Adrenal gland (tissue), 9 donors: ENCODE measurements at regions not wholly inside any gene's neighbourhood (a gene's known extent, or its start where the extent isn't known, plus 50 kb on each side); places are given as distances from the start of the nearest gene placed in this dataset.

ENCODE experiments used
- DNase-seq, 7 donors: peaks; one replicate each; pipeline ENCODE4 v3.0.0-alpha.2; 2019 to 2020
- H3K27ac ChIP-seq, 5 donors: fragments of 200-600 bp; sonication (generic) in 4 of 5; 1 replicate in 3 of 5; 2 replicates in 2 of 5; pipeline versions ENCODE4 v1.5.1 to v1.8.0; 2016 to 2020; ENCODE audit warnings: mild to moderate bottlenecking in 1 of 5
- H3K27me3 ChIP-seq: fragments of 200-600 bp; 2 replicates; pipeline ENCODE4 v1.8.0; 2021
- H3K36me3 ChIP-seq, 2 donors: fragments of 200-600 bp; replicated peaks in 1 of 2; 1 replicate in 1 of 2; 2 replicates in 1 of 2; pipeline versions ENCODE4 v1.5.1 to v1.8.0; 2018 to 2022
- H3K4me1 ChIP-seq, 2 donors: fragments of 200-600 bp; replicated peaks in 1 of 2; 1 replicate in 1 of 2; 2 replicates in 1 of 2; pipeline versions ENCODE4 v1.5.1 to v1.8.0; 2018 to 2021
- H3K4me3 ChIP-seq, 4 donors: fragments of 200-600 bp; sonication (generic) in 3 of 4; one replicate each; pipeline ENCODE4 v1.5.1; 2016 to 2018
- H3K9me3 ChIP-seq, 3 donors: fragments of 200-600 bp; sonication (generic) in 1 of 3; replicated peaks in 1 of 3; 1 replicate in 2 of 3; 2 replicates in 1 of 3; pipeline versions ENCODE4 v1.5.1 to v1.8.0; 2016 to 2021
- CTCF ChIP-seq, 6 experiments: fragments of 450-650 bp in 4 of 6; fragments of 200-600 bp in 2 of 6; sonication (generic) in 1 of 6; IDR thresholded peaks; 1 replicate in 5 of 6; 2 replicates in 1 of 6; pipeline versions ENCODE4 v1.5.1 to v1.8.0; 2016 to 2021; ENCODE audit warnings: antibody characterized with exemption in 6 of 6, mild to moderate bottlenecking in 2 of 6, moderate library complexity in 1 of 6
- POLR2A ChIP-seq, 2 donors: fragments of 450-650 bp; IDR thresholded peaks; one replicate each; pipeline ENCODE4 v1.6.1; 2017; ENCODE audit warnings: antibody characterized with exemption in 2 of 2, mild to moderate bottlenecking in 2 of 2, moderate library complexity in 1 of 2
- WGBS, 4 donors: extraction: QIAGEN DNeasy Blood & Tissue Kit in 2 of 4; methylation state at CpG; one replicate each; pipeline versions ENCODE4 v1.1.5 to v1.1.7; 2013 to 2017; 5-methylcytosine and 5-hydroxymethylcytosine counted together
- intact Hi-C, 2 donors: fragments of 100-400 bp; cut with DNase I; formaldehyde crosslinking; loops; one replicate each; pipeline versions ENCODE4 v1.14.1 to v1.15.0; 2022 to 2023
- donor health status: healthy with polysubstance abuse.
- donor health status: Bipolar disorder and iron deficiency.
- donor health status: DM: yes; HTN: yes; CAD: no.
- donor health status: DM: no; HTN: no; CAD: no.
- donor health status: DM: no; HTN: no; CAD: no.

GRCh38 chr1:4974981-4975685 lies 320.7 kb downstream of the AJAP1 start:
- no peaks in the 10 kb centered on the region for H3K9me3 ChIP-seq
- WGBS, 4 donors: 87 to 90% (median 90%) methylated on average over 11 to 12 of the region's 12 CpGs
- no peaks in the 10 kb centered on the region for H3K27me3 ChIP-seq
- H3K4me1 ChIP-seq: no peaks in the 10 kb centered on the region
- no peak overlapping the region for H3K4me3 ChIP-seq
- intact Hi-C loops: no loop called here
- DNase-seq: peak in 1 of 7 donors; percentile 11
- H3K27ac ChIP-seq: no peak overlapping the region
- TF ChIP-seq POLR2A (IDR thresholded peaks at IDR 0.05): no peak
- TF ChIP-seq CTCF (IDR thresholded peaks at IDR 0.05): no peak
- no peaks in the 10 kb centered on the region for H3K36me3 ChIP-seq

- Histone ChIP-seq H3K4me3 (no peak overlapping the region), H3K36me3 (no peaks in the 10 kb centered on the region), H3K27me3 (no peaks in the 10 kb centered on the region), H3K9me3 (no peaks in the 10 kb centered on the region), H3K27ac (no peak overlapping the region), H3K4me1 (no peaks in the 10 kb centered on the region)
- intact Hi-C loops: no loop called here
- no peak for TF ChIP-seq CTCF (IDR thresholded peaks at IDR 0.05)
- no peak for TF ChIP-seq POLR2A (IDR thresholded peaks at IDR 0.05)
- DNase-seq: peak in 1 of 7 donors; percentile 5
- 91 to 97% (median 96%) methylated on average over 10 of the region's 10 CpGs for WGBS, 4 donors
Measured at GRCh38 chr1:4973341-4973740, 318.9 kb downstream of the AJAP1 start.

- intact Hi-C loops: no loop called here
- 87 to 94% (median 90%) methylated on average over 11 to 12 of the region's 12 CpGs for whole genome bisulfite sequencing, 4 donors
Measured at GRCh38 chr1:4972761-4973320, 318.4 kb downstream of the AJAP1 start.

GRCh38 chr1:4971666-4972065 lies 317.3 kb downstream of the AJAP1 start:
- Histone ChIP-seq H3K9me3 (no peaks in the 10 kb centered on the region), H3K4me1 (no peaks in the 10 kb centered on the region), H3K27ac (no peak overlapping the region), H3K4me3 (no peak overlapping the region), H3K36me3 (no peaks in the 10 kb centered on the region), H3K27me3 (no peaks in the 10 kb centered on the region)
- intact Hi-C loops: no loop called here
- TF ChIP-seq POLR2A (IDR thresholded peaks at IDR 0.05) (no peak), CTCF (IDR thresholded peaks at IDR 0.05) (no peak)
- 88 to 93% (median 92%) methylated on average over 1 to 3 of the region's 3 CpGs for whole genome bisulfite sequencing, 4 donors
- DNase-seq: peak in 1 of 7 donors; percentile 2

More at GRCh38 chr1:4972761-4973320, 318.4 kb downstream of the AJAP1 start:
- Histone ChIP-seq H3K27me3 (no peaks in the 10 kb centered on the region), H3K4me3 (no peak overlapping the region), H3K27ac (no peak overlapping the region), H3K36me3 (no peaks in the 10 kb centered on the region), H3K4me1 (no peaks in the 10 kb centered on the region), H3K9me3 (no peaks in the 10 kb centered on the region)
- DNase-seq: peak in 3 of 7 donors; percentile 5 to 23 (median 6)
- TF ChIP-seq CTCF (IDR thresholded peaks at IDR 0.05): no peak
- no peak for TF ChIP-seq POLR2A (IDR thresholded peaks at IDR 0.05)
